ENCODE measurements at regions not wholly inside any gene's neighbourhood (a gene's known extent, or its start where the extent isn't known, plus 50 kb on each side); places are given as distances from the start of the nearest gene placed in this dataset.
"Not testable (repeated sequence)": the region's sequence is repeated elsewhere in the genome, so short reads cannot be mapped to it uniquely, and the experiment has no call there.

DNA sequence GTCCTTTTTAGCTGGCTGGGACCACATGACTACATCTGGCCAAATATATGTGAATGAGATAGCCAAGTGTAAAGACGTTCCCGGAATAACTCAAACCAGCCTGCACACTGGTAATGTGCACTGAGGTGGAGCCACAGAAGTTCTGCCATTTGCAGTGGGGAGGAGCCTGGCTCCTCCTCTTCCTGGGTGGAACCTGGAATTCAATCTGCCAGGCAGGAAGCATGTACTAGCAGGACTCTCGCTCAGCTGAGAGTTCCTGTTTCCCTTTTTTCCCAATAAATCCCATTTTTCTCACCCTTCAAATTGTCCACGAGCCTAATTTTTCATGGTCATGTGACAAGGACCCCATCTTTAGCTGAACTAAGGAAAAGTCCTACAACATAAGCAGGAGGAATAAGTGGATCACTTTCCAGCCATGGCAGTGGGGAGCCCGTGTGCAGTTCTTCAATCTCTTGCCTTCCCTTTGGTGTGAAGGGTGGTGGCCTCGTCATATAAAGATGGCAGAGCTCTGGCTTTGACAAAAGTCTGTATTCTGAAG is 183.2 kb downstream of the UXS1 start:
- no peak for DNase-seq (ENCODE audit: low read depth in 2 of 3, low spot score in 2 of 3)

DNA sequence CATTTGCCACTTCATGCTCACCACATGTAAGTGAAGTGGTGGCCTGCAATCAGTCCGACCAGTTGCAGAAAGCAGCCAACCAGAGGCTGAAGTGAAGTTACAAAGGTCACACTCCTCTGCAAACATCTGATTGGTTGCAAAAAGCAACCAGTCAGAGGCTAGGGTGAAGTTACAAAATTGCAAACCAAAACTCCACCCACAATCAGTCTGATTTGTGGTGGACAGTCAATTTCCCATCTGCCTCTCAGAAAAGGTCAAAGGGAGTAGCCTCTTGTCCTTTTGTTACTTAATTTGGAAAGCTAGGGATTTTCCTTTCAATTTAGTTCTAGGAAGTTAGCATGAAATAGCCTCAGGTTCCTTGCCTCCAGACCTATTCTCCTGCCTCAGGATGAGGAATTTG is 185.0 kb downstream of the UXS1 start:
- DNase-seq (ENCODE audit: low read depth in 2 of 3, low spot score in 2 of 3), result no peak

DNA sequence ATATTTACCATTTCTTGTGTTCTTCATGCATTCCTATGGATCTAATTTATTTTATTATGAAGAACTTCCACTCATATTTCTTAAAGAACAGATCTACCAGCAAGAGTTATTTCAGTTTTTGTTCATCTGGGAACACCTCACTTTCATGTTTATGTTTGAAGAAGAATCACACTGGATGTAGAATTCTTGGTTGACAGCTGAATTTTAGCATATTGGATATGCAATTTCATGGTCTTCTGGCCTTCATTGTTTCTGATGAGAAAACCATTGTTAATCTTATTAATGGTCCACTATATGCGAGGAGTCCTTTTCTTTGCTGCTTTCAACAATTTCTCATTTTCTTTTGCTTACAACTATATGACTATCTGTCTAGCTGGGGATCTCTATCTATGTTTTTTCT is 189.2 kb downstream of the UXS1 start:
- DNase-seq (ENCODE audit: low read depth in 2 of 3, low spot score in 2 of 3), result no peak

DNA sequence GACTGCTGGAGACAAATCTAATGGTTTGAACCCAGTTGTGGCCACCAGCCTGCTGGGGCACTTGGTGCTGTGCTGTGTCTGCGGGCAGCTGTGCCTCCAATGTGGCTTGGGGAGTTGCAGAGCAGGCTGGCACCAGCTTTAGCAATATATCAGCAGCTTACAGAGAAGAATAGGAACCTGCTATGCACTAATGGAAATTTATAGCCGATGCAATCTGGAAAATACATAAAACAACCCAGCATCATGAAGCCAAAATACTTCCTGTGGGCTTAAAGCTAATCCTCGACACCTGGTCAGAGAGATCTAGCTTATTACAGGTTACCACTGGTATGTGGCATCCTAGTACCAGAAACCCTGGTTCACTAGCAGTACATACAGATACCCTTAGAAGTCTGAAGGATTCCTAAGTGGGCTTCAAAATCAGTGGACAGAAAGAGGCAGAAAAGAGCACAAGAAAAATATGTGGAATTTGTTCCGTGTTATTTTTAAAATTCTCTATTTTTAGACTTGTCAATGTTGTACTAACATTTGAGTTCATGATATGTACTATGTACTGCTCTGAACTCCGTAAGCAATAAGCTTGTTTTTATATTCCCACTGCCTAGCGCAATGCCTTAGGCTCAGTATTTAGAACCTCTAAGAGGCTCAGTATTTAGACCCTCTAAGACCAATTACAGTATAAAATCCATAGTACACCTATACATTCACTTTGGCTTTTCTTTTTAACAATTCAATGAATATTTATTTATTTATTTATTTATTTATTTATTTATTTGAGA is 194.7 kb downstream of the UXS1 start:
- DNase-seq (ENCODE audit: low read depth in 2 of 3, low spot score in 2 of 3), result no peak

DNA sequence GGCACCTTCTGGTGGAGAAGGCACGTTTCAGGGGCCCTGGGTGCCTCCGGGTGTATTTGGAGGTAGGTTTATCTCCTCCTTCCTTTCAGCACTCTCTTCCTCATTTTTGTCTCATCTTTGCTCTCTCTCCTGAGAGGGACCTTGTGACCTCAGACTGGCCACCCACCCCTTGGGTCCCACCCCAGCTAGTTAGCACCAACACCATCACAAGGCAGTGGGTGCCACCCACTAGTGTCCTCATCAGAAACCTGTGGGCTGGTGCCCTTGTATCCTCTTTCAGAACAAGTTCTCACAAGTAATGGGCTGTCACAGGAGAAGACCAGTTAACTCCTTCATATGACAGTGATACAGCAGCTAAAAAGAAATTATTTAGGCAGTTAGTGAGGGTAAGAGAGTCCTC is 196.4 kb downstream of the UXS1 start:
- DNase-seq (ENCODE audit: low read depth in 2 of 3, low spot score in 2 of 3), result no peak

DNA sequence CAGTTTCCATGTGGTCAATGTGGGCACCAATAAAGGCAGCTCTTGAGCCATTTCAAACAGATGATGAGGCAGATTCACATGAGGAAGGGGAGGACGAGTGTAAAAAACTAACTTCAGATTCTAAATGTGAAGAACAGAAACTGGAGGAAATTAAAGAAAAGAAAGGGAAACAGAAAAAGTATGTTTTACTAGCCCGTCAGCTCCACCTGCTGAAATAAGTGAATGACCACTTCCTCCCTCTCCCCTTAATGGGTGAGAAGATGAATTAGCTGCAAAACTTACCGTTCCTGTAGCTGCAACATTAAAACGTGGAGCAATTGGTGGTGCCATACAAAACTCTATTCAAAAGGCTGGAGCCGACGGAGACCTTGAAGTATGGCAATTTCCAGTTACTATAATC is 203.5 kb downstream of the UXS1 start:
- DNase-seq (ENCODE audit: low read depth in 2 of 3, low spot score in 2 of 3), result no peak

DNA sequence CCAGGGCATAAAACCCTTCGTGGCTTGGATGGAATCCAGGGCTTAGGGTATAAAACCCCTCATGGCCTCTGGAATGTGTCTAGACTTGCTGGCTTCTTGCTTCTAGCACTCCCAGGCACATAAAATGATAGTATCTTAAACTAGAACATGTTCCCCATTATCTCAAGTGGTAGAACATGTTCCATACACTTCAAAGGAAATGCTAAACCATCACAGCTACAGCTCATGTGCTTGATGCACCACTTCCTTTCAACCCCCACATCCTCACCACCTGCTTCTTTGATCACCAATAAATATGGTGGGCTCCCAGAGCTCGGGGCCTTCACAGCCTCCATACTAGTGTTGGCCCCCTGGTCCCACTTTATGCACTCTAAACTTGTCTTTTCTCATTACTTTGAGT is 204.3 kb downstream of the UXS1 start:
- DNase-seq (ENCODE audit: low read depth in 2 of 3, low spot score in 2 of 3), result not testable (repeated sequence)

DNA sequence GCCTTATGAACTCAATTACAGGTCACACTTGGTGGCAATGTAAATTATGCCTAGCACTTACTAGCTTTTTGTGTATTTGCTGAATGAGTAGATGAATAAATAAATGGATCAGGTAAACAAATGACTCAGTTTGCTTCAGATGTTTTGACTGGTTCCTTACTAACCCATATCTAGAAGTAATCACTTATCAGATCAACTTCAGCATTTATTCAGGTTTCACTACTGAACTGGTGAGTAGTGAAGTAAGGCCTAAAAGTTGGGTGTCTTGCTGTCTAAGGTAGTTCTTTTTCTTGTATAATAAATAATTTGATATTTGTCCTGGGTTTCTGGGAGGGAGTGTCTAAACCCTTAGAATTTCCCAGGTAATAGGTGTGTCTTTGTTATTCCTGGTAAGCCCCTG is 205.0 kb downstream of the UXS1 start:
- DNase-seq (ENCODE audit: low read depth in 2 of 3, low spot score in 2 of 3), result no peak

DNA sequence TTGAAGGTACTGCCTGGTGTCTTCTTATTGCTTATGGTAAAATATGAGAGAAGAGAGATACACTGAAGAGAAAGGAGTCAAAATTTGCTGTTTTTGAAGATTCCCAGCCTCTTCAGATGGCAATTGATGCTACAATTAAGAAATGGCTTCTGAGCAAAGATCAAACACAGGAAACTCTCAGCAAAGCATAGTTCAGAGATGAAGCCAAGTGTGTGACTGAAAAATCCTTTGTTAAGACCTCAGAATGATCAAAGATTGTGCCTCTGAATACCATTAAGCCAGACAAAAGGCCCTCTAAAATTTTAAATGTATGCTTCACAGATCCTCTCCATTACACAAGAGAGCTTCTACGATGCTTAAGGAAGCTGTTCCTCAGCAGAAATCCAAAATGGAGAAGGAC is 216.3 kb downstream of the UXS1 start:
- no peak for DNase-seq (ENCODE audit: low read depth in 2 of 3, low spot score in 2 of 3)

DNA sequence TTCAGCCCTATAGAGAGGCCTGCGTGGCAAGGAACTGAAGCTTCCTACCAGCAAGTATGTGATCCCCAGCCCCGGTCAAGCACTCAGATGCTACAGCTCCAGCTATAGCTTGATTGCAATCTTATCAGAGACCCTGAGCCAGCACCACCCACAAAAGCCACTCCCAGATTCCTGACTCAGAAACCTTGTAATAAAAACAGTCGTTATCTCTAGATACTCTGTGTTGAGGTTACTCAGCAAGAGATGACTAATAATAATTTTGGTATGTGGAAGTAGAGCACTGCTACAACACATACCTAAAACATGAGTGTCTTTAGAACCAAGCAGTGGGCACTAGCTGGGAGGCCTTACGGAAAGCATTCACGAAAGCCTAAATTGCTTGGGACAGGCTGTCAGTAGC is 216.9 kb downstream of the UXS1 start:
- DNase-seq (ENCODE audit: low read depth in 2 of 3, low spot score in 2 of 3), result no peak

DNA sequence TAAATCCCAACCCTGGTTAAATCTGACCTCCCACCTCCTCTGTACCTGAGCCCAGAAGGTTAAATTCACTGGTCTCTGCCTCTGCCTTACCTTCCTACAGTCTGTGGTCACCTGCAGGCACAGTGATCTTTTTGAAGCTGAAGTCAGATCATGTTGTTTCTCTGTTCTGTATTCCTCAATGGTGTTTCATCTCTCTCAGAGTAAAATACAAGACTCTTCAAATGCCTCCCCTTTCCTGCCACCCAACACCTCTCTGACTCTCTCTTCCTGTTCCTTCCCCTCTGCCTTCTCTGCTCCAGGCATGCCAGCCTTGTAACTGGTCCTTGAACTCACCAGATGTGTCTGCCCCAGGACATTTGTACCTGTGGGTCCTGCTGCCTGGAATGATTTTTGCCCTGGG is 219.3 kb downstream of the UXS1 start:
- no peak for DNase-seq (ENCODE audit: low read depth in 2 of 3, low spot score in 2 of 3)

DNA sequence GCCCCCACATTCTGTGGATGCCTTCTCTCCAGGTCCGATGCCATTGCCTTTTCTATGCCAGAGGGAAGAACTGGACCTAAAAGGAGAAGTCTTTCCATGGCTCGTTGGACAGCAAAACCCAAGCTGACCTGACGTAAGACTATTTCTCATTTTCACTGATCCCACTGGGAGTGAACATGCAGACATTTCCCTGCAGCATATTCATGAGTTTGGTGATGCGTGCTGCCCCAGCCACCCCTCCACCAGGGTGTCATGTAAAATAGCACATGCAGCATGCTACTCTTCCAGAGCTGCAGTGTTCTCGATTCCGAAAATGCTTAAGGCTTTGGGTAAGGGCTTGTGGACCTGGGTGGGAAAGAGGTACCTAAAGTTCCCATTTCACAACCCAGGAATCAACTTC is 221.2 kb downstream of the UXS1 start:
- DNase-seq (ENCODE audit: low read depth in 2 of 3, low spot score in 2 of 3), result no peak

DNA sequence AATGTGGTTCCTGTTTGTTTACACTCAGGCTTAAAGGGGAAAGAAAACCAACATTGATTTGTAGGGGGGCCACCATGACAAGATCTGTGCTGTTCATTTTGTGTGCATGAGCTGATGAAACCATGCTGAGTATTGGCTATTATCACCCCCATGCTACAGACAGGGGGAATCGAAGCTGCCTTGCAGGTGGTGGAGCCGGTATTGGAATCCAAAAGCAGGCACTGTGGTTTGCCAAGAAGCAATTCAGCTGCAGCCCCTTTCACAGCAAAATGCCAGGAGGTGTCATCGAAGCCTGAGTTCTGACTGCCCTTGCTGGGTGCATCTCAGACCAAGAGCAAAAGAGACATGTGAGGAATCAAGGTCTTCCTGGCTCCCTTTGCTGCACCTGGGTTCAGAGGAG is 221.9 kb downstream of the UXS1 start:
- DNase-seq (ENCODE audit: low read depth in 2 of 3, low spot score in 2 of 3), result no peak

DNA sequence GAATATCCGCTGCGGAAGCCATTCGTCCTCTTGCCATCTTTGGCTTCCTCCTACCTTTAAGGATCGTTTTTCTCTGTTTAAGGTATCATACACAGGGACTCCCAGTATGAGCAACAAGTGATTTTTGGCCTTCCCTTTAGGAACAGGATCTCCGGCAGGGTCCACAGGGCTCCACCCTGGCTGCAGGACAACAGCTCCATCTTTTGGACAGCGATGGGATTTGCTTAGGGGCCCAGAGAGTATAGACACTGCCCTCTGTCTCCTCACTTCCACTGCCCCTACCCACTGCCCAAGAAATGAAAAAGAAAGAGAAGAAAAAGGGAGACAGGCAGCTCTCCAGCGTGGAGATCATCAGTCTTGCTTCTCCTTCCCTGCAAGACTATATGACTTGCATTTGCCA is 224.5 kb downstream of the UXS1 start:
- DNase-seq (ENCODE audit: low read depth in 2 of 3, low spot score in 2 of 3), result no peak

DNA sequence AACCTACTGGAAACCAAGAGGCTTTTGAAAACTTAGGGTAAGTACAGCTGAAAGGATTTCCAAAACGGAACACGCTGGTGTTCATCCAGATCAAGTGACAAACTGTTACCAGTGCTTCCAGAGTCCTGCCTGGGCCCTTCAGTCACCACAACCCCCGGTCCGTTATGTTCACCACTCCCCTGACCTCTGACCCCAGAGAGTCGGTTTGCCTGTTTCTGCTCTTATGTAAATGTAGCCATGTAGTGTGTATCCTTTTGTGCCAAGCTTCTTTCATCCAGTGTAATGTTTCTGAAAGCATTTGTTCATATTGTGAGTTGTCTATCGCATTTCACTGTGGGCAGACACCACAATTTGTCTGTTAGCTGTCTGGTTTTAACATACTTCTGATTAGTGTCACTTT is 217.5 kb downstream of the NCK2 start:
- no peak for DNase-seq (ENCODE audit: low read depth in 2 of 3, low spot score in 2 of 3)

DNA sequence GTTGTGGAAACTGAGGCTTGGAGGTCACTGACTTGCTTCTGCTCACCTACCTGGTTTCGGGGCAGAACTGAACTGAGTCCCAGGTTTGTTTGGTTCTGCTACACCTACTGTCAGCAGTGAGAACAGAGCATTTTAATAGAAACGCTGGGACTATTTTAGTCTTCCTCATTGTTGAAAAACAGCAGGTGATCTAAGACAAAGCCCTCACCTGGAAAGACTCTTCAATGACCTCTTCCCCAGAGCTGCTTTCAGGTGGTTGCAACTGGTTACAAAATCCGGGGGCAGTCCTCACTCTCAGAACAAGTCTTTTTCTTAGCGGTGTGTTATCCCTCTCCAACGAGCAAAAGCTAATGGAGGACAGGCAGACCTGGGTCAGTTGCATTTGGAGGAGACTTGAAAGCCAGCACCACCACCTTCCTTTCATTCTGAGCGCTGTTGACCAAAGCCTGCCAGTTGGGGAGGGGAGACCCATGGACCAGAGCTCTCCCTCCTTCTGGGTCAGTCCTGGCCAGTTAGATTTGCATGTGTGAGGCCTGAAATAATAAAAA is 217.0 kb downstream of the NCK2 start:
- DNase-seq (ENCODE audit: low read depth in 2 of 3, low spot score in 2 of 3), result no peak

DNA sequence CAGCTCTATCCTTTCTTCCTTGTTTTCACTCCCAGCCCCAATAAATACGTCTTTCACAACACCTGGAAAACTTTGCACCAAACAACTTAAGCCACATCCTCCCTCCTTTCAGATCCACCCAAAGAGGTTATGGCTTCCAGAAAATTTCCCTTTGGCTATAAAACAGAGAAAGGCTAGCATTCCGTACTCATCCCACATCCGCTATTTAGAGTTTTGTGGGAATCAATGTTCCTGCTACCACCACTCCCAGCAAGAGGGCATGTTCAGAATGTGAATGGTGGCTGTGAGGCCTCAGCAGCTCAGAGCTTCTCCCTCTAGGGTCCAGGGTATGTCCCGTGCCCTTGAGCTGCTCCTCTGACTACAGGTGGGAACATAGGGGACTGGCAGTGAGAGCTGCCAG is 214.6 kb downstream of the NCK2 start:
- no peak for DNase-seq (ENCODE audit: low read depth in 2 of 3, low spot score in 2 of 3)

DNA sequence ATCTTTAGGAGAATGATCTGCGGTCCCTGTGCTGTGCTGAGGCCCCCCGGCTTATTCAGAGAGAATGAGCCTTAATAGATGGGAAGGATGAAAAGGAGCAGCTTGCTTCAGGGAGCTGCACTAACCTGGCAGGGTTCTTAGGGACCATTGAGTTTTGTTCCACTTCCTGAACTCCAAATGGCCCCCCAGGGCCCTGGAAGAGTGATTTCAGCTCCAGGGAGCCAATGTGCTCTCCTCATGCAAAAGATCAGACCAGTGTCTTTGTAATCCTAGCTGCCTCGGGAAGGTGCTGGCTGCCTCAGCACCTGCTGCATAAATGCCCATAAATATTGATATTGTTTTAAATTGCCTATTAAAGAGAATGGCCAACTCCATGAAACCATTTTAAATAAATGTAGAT is 210.2 kb downstream of the NCK2 start:
- DNase-seq (ENCODE audit: low read depth in 2 of 3, low spot score in 2 of 3), result no peak

DNA sequence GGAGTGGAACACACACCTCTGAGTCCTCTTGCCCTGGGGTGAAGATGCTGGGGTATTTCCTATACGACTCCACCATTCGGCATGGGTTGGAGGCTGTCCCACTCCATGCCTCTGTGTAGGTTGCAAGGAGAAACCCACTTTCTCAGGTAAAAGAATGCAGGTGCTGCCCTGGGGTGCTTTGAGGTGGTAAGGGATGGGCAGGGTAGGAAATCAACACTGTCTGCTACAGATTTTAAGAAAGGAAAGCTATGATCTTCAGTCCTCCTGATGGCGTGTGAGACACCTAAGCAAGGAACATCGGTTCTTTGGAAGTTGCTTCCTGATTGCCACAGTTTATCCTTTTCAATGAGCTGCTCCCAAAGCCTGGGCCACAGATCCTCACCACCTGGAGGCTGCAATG is 209.2 kb downstream of the NCK2 start:
- DNase-seq (ENCODE audit: low read depth in 2 of 3, low spot score in 2 of 3), result no peak

DNA sequence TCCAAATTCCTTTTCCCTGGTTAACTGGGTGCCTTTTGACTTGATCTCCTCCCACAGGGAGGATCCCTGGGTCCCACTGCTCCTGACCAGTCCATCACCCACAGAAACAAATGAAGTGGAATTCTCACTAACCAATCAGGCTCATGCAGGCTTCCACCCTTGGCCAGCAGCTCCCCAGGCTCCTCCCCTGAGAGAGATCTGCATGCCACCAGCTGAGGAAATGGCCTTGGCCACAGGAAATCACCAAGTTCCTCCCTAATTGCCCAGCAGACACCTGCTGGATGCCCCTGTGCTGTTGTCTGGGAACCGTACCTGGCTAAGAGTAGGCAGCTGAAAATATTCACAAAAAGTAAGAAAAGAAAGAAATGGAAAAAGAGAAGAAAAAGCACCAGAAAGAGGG is 207.4 kb downstream of the NCK2 start:
- DNase-seq (ENCODE audit: low read depth in 2 of 3, low spot score in 2 of 3), result no peak

DNA sequence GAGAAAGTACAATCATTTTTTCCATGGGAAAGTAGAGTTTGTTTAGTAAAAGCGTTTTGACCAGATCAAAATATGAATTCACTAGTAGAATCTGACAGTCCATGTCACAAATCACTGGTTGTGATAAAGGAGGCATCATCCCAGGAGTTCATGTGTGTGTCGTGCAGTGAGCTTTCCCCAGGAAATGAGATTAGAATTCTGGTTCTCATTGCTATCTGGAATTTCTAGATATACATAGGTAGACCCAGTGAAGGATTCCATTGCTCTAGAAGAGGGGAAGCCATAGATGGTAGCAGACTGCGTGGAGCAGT is 206.6 kb downstream of the NCK2 start:
- no peak for DNase-seq (ENCODE audit: low read depth in 2 of 3, low spot score in 2 of 3)

DNA sequence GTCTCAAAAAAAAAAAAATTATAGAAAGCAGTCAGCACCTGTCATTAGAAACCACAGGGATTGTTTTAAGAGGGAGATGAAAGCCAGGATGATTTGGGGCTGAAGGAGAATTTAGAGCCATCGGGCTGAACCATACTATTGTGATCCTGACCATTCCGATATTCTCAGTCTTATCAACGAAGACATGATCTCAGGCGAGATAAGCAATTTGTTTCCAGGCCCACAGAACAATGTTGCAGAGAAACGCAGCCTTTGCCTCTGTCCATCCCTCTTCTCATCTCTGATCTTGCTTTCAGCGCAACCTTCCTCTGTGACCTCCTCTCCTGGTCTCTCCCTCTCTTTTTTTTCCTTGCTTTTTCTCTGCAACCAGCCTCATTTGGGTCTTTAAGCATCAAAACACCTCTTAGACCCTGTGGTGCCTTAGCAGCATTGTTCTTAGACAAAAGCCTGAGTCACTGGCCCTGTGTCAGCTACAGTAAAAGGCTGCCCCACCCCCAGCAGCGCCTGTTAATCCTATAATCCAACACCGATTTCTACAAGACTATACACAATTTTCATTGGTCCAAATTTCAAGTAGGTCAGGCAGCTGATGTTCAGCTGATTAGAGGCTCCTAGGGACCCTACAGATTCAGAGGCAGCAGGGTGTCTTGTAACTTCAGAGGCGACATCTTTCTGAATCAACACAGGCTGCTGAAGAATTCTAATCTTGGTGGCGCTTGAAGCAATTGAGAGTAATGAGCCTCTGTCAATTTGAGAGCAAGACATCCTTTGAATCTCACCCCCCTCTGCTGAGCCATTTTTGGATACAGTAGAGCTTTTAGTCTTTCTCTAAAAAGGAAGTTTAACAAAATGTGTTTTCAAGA is 206.0 kb downstream of the NCK2 start:
- no peak for DNase-seq (ENCODE audit: low read depth in 2 of 3, low spot score in 2 of 3)

Data from activated CD8-positive, alpha-beta memory T cell treated with anti-CD3 and anti-CD28 coated beads for 48 hours (primary cell).